GM18861 (cell line): ENCODE measurements at regions not wholly inside any gene's neighbourhood (a gene's known extent, or its start where the extent isn't known, plus 50 kb on each side); places are given as distances from the start of the nearest gene placed in this dataset.
"Not testable (repeated sequence)": the region's sequence is repeated elsewhere in the genome, so short reads cannot be mapped to it uniquely, and the experiment has no call there.

Experiments
- ATAC-seq: cut with Tn5 transposase; IDR thresholded peaks from one replicate; pipeline ENCODE4 v1.9.1; 2021; ENCODE audit not compliant: unreplicated experiment

DNA sequence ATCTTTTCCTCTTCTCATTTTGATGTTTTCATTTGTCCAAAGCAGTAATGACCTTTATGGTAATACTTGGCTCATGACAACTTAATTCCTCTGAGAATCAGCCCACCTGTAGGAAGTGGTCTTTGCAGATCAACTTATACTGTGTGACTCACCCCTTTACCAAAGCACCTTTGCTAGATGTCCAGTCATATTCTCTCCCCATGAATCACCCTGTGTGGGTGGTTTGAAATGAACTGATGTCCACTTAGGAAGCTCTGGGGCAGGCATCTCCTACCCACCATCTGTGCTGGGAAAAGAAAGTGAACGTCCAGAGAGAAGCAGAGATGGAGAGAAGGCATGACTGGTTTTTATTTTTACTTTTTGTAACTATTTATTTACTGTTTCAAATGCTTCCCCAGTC is 410.3 kb downstream of the KIF20B start:
- no peak for ATAC-seq

- no peak for ATAC-seq
Measured at GRCh38 chr10:90112681-90113080, 411.3 kb downstream of the KIF20B start.

DNA sequence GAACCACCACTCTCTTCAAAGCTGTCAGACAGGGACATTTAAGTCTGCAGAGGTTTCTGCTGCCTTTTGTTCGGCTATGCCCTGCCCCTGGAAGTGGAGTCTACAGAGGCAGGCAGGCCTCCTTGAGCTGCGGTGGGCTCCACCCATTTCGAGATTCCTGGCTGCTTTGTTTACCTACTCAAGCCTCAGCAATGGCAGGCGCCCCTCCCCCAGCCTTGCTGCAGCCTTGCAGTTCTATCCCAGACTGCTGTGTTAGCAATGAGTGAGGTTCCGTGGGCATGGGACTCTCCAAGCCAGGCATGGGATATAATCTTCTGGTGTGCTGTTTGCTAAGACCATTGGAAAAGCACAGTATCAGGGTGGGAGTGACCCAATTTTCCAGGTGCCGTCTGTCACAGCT is 417.2 kb downstream of the KIF20B start:
- ATAC-seq: not testable (repeated sequence)

- ATAC-seq: not testable (repeated sequence)
Measured at GRCh38 chr10:90119631-90120280, 418.4 kb downstream of the KIF20B start.

DNA sequence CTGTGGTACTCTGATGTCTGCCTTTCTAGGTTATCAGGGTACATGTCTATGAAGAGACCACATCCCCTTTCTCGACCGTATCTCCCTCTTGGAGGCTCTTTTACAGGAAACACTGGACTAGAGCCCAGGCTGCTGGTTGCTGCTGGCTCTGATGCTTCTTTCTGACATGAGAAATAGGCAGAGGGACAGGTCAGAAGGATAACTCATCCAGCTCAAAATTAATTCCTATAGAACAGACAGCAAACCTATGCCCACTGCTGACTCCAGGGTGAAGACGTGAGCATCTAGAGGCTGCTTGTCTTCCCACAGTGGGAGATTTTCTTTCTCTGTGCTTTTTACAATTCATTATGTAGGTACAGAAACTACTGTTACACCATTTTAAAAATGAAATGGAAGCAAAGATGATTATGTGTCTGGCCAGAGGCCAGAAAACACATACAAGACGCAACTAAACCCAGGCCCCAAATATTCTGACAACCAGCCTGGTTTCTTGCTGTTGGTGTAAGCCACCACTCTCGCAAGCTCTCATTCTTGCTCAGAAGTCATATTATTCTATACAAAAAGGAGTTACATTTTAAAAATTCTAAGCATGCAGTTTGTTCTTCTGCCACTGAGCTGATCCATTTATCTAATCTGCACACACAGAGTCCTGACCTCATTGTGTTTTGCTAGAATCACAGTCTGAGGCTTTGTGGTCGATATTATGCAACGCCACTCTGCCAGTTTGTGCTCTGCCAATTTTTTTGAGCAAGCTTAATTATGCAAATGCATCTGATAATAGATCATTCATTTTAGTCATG is 424.3 kb downstream of the KIF20B start:
- ATAC-seq: no peak

DNA sequence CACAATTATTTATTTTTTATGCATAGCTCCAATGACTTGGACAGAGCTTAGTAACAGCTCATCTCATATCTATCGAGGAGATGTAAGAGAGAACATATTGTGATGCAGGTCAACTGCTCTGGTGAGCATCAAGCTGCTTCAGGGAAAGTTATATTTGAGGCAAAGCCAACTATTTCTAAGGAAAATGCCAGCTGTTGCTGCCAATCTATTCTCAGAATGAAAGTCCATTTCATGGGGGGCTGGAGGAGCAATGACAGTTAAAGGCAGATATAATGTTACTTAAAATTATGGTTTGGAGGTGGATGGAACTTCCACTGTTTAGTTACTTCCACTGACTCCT is 424.8 kb downstream of the KIF20B start:
- ATAC-seq: no peak

DNA sequence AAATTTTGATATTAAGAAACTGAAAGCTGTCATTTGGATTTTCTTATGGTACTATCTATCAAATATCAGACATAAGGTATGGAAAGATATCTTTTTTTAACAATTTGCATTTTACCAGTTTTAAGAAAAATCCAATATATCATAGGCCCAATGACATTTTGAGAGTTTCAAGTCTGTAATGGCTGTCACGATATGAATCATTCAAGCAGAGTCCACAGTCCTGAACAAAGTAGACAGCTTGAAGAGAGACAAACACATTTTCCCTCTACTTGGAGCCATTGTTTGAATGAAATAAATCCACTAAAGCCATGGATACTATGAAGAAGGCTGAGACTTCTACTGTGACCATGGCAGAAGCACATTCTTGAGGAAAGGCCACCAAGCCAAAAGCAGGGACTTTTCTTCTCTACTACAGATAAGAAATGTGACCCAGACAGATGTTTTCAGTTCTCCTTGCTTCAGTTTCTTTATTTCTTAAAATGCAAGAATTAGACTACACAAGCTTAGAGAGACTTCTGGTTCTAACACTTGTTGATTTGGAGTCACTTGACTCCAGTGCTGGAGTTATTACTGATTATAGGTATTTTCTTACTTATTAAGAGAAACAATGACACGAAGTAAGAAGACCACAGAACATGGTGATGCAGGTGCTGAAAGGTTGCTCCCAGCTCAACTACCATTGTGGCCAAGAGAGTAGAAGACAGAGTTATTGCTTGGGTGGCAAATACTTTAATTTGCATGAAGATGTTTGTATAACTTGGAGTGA is 429.1 kb downstream of the KIF20B start:
- ATAC-seq: peak; percentile 77

DNA sequence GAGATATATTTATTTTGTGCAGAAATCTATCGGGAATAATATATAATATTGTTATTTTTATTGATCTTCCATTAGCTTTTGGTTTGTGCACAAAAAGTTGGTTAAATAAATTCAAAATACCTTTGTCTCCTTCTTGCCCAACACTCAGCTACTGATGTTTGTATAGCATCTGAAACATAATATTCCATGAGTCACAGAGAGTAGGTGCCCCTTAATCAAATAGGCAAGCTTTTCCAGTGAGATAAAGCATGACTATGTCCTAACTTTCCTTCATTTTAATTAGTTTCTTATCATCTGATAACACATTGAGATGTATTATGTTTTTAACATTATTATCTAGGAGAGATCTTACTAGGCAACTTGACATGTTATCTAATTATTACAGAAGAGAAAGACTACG is 432.2 kb downstream of the KIF20B start:
- no peak for ATAC-seq

- no peak for ATAC-seq
Measured at GRCh38 chr10:90136731-90137316, 435.4 kb downstream of the KIF20B start.

- no peak for ATAC-seq
Measured at GRCh38 chr10:90138844-90139243, 437.5 kb downstream of the KIF20B start.

DNA sequence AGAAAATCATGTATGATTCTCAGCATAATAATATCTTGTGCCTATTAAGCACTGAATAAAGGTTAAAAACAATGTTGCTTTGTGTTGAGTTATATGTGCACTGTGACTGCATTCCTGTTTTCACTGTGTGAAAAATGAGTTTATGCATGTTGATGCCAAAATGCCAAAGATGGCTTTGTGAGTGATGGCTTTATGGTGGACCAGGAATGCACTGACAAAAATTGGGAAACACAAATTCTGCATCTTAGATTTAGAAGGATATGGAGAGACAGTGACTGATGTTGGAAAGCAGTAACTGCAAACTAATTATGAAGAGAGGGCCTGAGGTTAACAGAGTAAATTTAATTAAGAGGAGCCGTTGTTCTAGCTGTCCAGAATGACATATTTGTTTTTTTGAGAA is 440.4 kb downstream of the KIF20B start:
- no peak for ATAC-seq

DNA sequence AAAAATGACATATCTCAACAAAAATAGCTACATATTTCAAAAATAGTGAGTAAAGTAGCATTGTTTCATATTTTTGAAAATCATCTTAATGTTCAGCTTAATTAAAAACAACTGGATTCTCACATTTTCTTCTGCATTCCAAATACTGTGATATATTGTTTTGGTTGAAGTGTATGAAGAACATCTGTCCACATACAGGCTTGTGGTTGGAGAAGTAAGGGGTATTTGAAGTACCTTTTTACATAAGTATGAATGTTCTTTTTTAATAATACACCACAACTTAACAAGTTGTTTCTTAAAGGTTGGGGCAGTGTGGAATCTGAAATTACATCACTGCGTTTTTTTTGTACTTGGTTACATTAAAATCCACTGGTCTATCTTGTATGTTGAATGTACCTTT is 442.5 kb downstream of the KIF20B start:
- ATAC-seq: no peak

DNA sequence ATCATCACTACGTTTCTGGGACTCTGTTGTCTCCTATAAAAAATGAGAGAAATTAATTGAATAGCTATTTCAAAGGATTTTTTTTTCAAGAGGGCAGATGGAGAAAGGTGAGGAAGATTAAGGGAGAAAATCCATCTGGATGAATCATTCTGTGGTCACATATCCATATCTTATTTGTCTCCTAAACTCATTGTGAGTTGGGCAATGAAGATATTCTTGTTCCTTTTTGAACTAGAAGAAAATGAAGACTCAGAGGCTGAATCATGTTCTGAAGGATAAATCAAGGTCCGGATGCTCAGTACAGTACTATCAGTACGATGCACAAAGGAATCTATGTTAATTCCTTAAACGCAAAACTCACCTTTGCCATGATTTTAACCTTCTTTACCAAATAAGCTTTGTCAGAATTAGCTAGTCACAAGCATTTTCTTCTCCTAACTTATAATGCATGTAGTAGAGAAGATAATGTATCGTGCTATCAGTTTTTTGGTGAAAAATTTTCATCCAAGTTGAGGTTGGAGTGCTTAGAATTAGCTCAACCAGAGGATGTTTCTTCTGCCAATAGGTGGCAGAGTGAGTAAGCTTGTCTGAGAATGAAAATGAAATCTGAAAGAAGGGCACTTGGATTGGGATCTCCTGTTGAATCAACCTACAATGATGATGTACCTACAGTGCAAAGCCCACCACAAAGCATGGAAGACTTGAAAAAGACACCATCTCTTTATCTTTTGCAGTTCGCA is 446.9 kb downstream of the KIF20B start:
- ATAC-seq: no peak

GRCh38 chr10:90149563-90149962 is 448.2 kb downstream of the KIF20B start:
- ATAC-seq: no peak

DNA sequence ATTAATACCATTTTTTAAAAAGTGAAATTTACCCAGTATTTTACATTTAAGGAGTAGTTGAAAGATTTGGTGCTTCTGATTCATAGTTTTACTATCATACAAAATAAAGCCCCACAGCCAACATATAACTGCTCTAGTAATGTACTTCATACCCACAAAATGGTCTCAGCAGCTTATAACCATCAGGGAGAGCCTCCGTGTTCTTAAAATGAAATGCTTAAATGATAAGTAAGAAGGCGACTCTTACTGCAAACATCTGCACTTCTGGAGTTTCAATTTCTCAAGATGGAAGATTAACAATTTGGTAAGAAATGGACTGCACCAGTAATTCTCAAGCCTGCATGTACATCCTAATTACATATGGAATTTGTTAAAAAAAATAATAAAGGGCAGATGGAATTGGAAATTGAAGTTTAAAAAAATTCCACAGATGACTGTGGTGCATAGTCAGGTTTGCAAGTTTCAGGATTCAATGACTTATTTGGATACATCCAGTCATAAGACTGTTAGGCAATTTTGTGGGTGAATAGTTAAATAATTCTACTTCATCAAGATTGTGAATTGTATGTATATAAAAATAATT is 461.0 kb downstream of the KIF20B start:
- no peak for ATAC-seq

- ATAC-seq: peak; percentile 56
Measured at GRCh38 chr10:90167174-90168064, 466.0 kb downstream of the KIF20B start.

- no peak for ATAC-seq
Measured at GRCh38 chr10:90168244-90168643, 466.9 kb downstream of the KIF20B start.

DNA sequence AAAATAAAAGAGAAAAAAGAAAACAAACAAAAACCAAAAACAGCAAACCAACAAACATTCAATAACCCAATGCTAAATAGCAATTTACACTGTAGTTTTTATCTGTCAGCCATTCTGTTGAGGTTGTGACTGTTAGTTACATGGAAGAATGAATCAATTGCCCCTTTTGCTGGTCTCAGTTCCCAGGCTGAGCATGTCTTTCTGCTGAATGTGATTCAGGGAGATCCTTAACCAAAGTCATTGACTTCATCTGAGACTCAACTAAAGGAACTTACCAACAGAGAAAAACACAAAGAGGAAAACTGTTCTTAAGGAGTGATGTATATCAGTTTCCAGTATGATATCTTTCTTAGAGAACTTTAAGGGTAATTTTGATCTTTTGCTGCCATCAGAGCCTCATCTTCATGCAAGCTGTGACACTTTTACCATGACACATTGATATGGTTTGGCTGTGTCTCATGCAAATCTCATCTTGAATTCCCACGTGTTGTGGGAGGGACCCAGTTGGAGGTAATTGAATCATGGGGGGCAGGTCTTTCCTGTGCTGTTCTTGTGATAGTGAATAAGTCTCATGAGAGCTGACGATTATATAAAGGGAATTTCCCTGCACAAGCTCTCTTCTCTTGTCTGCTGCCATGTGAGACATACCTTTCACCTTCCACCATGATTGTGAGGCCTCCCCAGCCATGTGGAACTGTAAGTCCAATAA is 469.8 kb downstream of the KIF20B start:
- no peak for ATAC-seq

GRCh38 chr10:90174531-90174930 is 473.1 kb downstream of the KIF20B start:
- ATAC-seq: no peak
